Tibial artery (tissue), 4 donors: ENCODE measurements at regions not wholly inside any gene's neighbourhood (a gene's known extent, or its start where the extent isn't known, plus 50 kb on each side); places are given as distances from the start of the nearest gene placed in this dataset.

Source experiments
- DNase-seq, 2 donors: peaks; one replicate each; pipeline ENCODE4 v3.0.0-alpha.2; 2019
- H3K27ac ChIP-seq, 2 donors: fragments of 200-600 bp; sonication (generic) in 1 of 2; 1 replicate in 1 of 2; 2 replicates in 1 of 2; pipeline ENCODE4 v1.5.1; 2018 to 2019; ENCODE audit warnings: mild to moderate bottlenecking in 1 of 2
- H3K27me3 ChIP-seq, 2 donors: fragments of 200-600 bp; sonication (generic) in 1 of 2; one replicate each; pipeline versions ENCODE4 v1.5.1 to v1.6.0; 2016 to 2019
- H3K36me3 ChIP-seq, 3 donors: fragments of 200-600 bp; sonication (generic) in 2 of 3; one replicate each; pipeline ENCODE4 v1.5.1; 2016 to 2019; ENCODE audit warnings: mild to moderate bottlenecking in 2 of 3
- H3K4me1 ChIP-seq, 4 donors: fragments of 200-600 bp; sonication (generic) in 2 of 4; 1 replicate in 3 of 4; 2 replicates in 1 of 4; pipeline ENCODE4 v1.5.1; 2016 to 2019
- H3K4me3 ChIP-seq, 2 donors: fragments of 200-600 bp; sonication (generic) in 1 of 2; 1 replicate in 1 of 2; 2 replicates in 1 of 2; pipeline ENCODE4 v1.5.1; 2018 to 2019; ENCODE audit warnings: mild to moderate bottlenecking in 2 of 2
- H3K9me3 ChIP-seq, 3 donors: fragments of 200-600 bp; sonication (generic) in 1 of 3; one replicate each; pipeline ENCODE4 v1.5.1; 2016 to 2019
- intact Hi-C: fragments of 100-400 bp; cut with DNase I; formaldehyde crosslinking; loops from one replicate; pipeline ENCODE4 v1.15.0; 2023; ENCODE audit warnings: low total_unique reads
- TF ChIP-seq, protein P1 (sequence below), 2 experiments: fragments of 200-600 bp in 1 of 2; fragments of 450-650 bp in 1 of 2; IDR thresholded peaks; one replicate each; pipeline ENCODE4 v1.5.1; 2017 to 2019; ENCODE audit warnings: antibody characterized with exemption in 2 of 2, mild to moderate bottlenecking in 1 of 2, moderate library complexity in 1 of 2

- Histone ChIP-seq H3K4me3 (no peak overlapping the region), H3K36me3 (no peaks in the 10 kb centered on the region), H3K27me3 (no peaks in the 10 kb centered on the region), H3K4me1 (no peaks in the 10 kb centered on the region), H3K27ac (no peak overlapping the region), H3K9me3 (peaks cover 0 to 9% (median 0%) of the 10 kb centered on the region in 3 donors)
- no peak for DNase-seq
- TF ChIP-seq, protein P1, sequence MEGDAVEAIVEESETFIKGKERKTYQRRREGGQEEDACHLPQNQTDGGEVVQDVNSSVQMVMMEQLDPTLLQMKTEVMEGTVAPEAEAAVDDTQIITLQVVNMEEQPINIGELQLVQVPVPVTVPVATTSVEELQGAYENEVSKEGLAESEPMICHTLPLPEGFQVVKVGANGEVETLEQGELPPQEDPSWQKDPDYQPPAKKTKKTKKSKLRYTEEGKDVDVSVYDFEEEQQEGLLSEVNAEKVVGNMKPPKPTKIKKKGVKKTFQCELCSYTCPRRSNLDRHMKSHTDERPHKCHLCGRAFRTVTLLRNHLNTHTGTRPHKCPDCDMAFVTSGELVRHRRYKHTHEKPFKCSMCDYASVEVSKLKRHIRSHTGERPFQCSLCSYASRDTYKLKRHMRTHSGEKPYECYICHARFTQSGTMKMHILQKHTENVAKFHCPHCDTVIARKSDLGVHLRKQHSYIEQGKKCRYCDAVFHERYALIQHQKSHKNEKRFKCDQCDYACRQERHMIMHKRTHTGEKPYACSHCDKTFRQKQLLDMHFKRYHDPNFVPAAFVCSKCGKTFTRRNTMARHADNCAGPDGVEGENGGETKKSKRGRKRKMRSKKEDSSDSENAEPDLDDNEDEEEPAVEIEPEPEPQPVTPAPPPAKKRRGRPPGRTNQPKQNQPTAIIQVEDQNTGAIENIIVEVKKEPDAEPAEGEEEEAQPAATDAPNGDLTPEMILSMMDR (IDR thresholded peaks at IDR 0.05) = no peak
- intact Hi-C loops = no loop called here
Observed at GRCh38 chr4:176921256-176921655, 128.5 kb upstream of the VEGFC start.

DNA sequence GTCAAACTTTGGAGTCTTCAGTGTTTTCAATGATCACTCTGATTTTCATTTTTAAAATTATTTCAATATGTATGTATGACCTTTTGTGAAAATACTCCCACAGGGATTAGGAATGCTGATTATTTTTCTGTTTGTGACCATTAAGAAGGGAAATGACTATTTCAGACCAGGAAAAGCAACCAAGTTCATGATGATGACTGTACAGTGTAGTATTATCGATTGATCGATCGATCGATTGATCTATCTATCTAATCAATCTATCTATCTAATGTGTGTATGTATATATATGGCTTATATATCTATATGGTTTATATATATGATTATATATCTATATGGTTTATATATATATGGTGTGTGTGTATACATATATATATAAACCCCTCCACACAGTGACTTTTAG, 131.5 kb upstream of the VEGFC start:
- Histone ChIP-seq H3K9me3 (no peaks in the 10 kb centered on the region), H3K36me3 (no peaks in the 10 kb centered on the region), H3K27me3 (no peaks in the 10 kb centered on the region), H3K27ac (no peak overlapping the region), H3K4me3 (no peak overlapping the region), H3K4me1 (no peaks in the 10 kb centered on the region)
- intact Hi-C loops = no loop called here
- TF ChIP-seq, protein P1 (IDR thresholded peaks at IDR 0.05) = no peak
- no peak for DNase-seq

GRCh38 chr4:176925962-176926361, 133.2 kb upstream of the VEGFC start:
- intact Hi-C loops = no loop called here
- H3K9me3 ChIP-seq = no peaks in the 10 kb centered on the region
- no peaks in the 10 kb centered on the region for H3K36me3 ChIP-seq
- no peaks in the 10 kb centered on the region for H3K4me1 ChIP-seq
- TF ChIP-seq, protein P1 (IDR thresholded peaks at IDR 0.05) = no peak
- no peak overlapping the region for H3K27ac ChIP-seq
- no peak for DNase-seq
- no peak overlapping the region for H3K4me3 ChIP-seq
- no peaks in the 10 kb centered on the region for H3K27me3 ChIP-seq

DNA sequence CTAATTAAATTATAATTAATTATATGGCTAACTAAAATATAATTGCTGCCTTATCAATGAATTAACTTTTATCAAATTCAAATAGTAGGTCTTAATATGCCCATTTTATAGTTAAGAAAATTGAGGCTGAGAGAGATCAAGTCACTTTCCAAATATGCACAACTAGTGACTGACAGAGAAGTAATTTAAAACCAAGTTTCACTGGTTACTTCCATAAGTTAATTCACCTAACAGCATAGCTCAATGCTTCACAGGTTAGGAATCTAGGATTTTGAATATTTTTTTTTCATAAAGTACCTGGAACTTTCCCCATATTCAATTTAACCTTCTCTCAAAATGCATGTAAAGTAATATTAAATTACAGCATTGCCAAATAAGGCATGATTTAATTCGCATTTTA, 134.4 kb upstream of the VEGFC start:
- DNase-seq = no peak
- intact Hi-C loops = no loop called here
- Histone ChIP-seq H3K9me3 (no peaks in the 10 kb centered on the region), H3K4me3 (no peak overlapping the region), H3K27me3 (no peaks in the 10 kb centered on the region), H3K27ac (no peak overlapping the region), H3K4me1 (no peaks in the 10 kb centered on the region), H3K36me3 (no peaks in the 10 kb centered on the region)
- TF ChIP-seq, protein P1 (IDR thresholded peaks at IDR 0.05) = no peak

DNA sequence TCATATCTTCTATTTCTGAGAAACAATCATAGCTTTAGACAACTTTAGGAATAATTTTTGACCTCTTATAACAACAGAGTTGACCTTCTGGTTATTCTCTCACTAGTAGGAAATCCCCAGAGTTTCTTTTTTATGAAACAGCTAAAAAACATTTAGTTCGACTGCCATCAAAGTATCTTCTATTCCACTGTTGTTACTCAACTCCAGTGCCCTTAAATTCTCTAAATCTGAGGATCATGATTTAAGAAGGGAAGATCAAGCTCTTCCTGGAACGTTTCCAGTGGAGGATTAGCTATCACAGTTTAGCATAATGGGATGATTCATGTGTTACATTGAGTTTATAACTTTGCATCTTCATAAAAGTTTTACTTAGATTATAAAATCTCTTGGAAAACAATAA, 134.9 kb upstream of the VEGFC start:
- Histone ChIP-seq H3K27ac (no peak overlapping the region), H3K36me3 (no peaks in the 10 kb centered on the region), H3K4me1 (no peaks in the 10 kb centered on the region), H3K4me3 (no peak overlapping the region), H3K9me3 (no peaks in the 10 kb centered on the region), H3K27me3 (no peaks in the 10 kb centered on the region)
- intact Hi-C loops = no loop called here
- TF ChIP-seq, protein P1 (IDR thresholded peaks at IDR 0.05) = no peak
- DNase-seq = no peak

- intact Hi-C loops = no loop called here
- H3K9me3 ChIP-seq = no peaks in the 10 kb centered on the region
- no peaks in the 10 kb centered on the region for H3K36me3 ChIP-seq
- H3K27ac ChIP-seq = no peak overlapping the region
- H3K27me3 ChIP-seq = no peaks in the 10 kb centered on the region
- H3K4me1 ChIP-seq = no peaks in the 10 kb centered on the region
- no peak for DNase-seq
- no peak overlapping the region for H3K4me3 ChIP-seq
- TF ChIP-seq, protein P1 (IDR thresholded peaks at IDR 0.05) = no peak
Observed at GRCh38 chr4:176939445-176939844, 146.7 kb upstream of the VEGFC start.
